ENCODE measurements at regions not wholly inside any gene's neighbourhood (a gene's known extent, or its start where the extent isn't known, plus 50 kb on each side); places are given as distances from the start of the nearest gene placed in this dataset.

- no peaks in the 10 kb centered on the region for H3K27me3 ChIP-seq (ENCODE audit: insufficient read depth, low read depth)
- H3K36me3 ChIP-seq (ENCODE audit: low read depth) = no peaks in the 10 kb centered on the region
- H2AFZ ChIP-seq = no peak overlapping the region
- POLR2A ChIA-PET (ENCODE audit: unreplicated experiment) = no interaction called here
- CTCF ChIA-PET = no interaction called here
- H3K4me2 ChIP-seq = no peak overlapping the region
- intact Hi-C loops (cut with micrococcal nuclease; ENCODE audit: unreplicated experiment) = no loop called here
- no peak for TF ChIP-seq CTCF (conservative IDR thresholded peaks at IDR 0.05)
- no TSS peak for BruUV-seq (replicated peaks)
- H4K20me1 ChIP-seq (ENCODE audit: insufficient read depth) = no peaks in the 10 kb centered on the region
- no peak overlapping the region for H3K4me3 ChIP-seq
- H3K27ac ChIP-seq = no peak overlapping the region
- H3K79me2 ChIP-seq (ENCODE audit: low read depth) = no peaks in the 10 kb centered on the region
- no peaks in the 10 kb centered on the region for H3K4me1 ChIP-seq (replicated peaks; ENCODE audit: insufficient read depth)
- H3F3A ChIP-seq (ENCODE audit: insufficient read depth, low read depth) = no peaks in the 10 kb centered on the region
- H3K9me3 ChIP-seq (ENCODE audit: insufficient read depth, low read depth) = no peaks in the 10 kb centered on the region
- DNase-seq = no peak
- no peaks in the 10 kb centered on the region for H3K9me2 ChIP-seq (ENCODE audit: insufficient read depth)
Observed at GRCh38 chr4:13928214-13928613, 300.7 kb upstream of the BOD1L1 start.

- H3K79me2 ChIP-seq (ENCODE audit: low read depth) = no peaks in the 10 kb centered on the region
- H3F3A ChIP-seq (ENCODE audit: insufficient read depth, low read depth) = no peaks in the 10 kb centered on the region
- POLR2A ChIA-PET (ENCODE audit: unreplicated experiment) = no interaction called here
- no peaks in the 10 kb centered on the region for H3K9me2 ChIP-seq (ENCODE audit: insufficient read depth)
- H3K27me3 ChIP-seq (ENCODE audit: insufficient read depth, low read depth) = no peaks in the 10 kb centered on the region
- CTCF ChIA-PET = no interaction called here
- H2AFZ ChIP-seq = no peak overlapping the region
- intact Hi-C loops (cut with micrococcal nuclease; ENCODE audit: unreplicated experiment) = no loop called here
- no peaks in the 10 kb centered on the region for H3K4me1 ChIP-seq (replicated peaks; ENCODE audit: insufficient read depth)
- H3K9me3 ChIP-seq (ENCODE audit: insufficient read depth, low read depth) = no peaks in the 10 kb centered on the region
- H3K4me2 ChIP-seq = no peak overlapping the region
- TF ChIP-seq CTCF (conservative IDR thresholded peaks at IDR 0.05) (no peak), EZH2 (IDR thresholded peaks at IDR 0.05; ENCODE audit: low read depth) (no peak)
- no peaks in the 10 kb centered on the region for H4K20me1 ChIP-seq (ENCODE audit: insufficient read depth)
- no peak for DNase-seq
- no peak overlapping the region for H3K27ac ChIP-seq
- BruUV-seq (replicated peaks) = no TSS peak
- no peak overlapping the region for H3K4me3 ChIP-seq
- no peaks in the 10 kb centered on the region for H3K36me3 ChIP-seq (ENCODE audit: low read depth)
Observed at GRCh38 chr4:13930155-13930554, 302.6 kb upstream of the BOD1L1 start.

- no peak overlapping the region for H3K4me3 ChIP-seq
- H3K9me3 ChIP-seq (ENCODE audit: insufficient read depth, low read depth) = no peaks in the 10 kb centered on the region
- no peak overlapping the region for H3K27ac ChIP-seq
- H3K4me2 ChIP-seq = no peak overlapping the region
- DNase-seq = no peak
- CTCF ChIA-PET = no interaction called here
- H3K27me3 ChIP-seq (ENCODE audit: insufficient read depth, low read depth) = no peaks in the 10 kb centered on the region
- H3F3A ChIP-seq (ENCODE audit: insufficient read depth, low read depth) = no peaks in the 10 kb centered on the region
- no TSS peak for BruUV-seq (replicated peaks)
- H3K36me3 ChIP-seq (ENCODE audit: low read depth) = no peaks in the 10 kb centered on the region
- POLR2A ChIA-PET (ENCODE audit: unreplicated experiment) = no interaction called here
- H3K9me2 ChIP-seq (ENCODE audit: insufficient read depth) = no peaks in the 10 kb centered on the region
- no peaks in the 10 kb centered on the region for H3K79me2 ChIP-seq (ENCODE audit: low read depth)
- no peaks in the 10 kb centered on the region for H3K4me1 ChIP-seq (replicated peaks; ENCODE audit: insufficient read depth)
- TF ChIP-seq EZH2 (IDR thresholded peaks at IDR 0.05; ENCODE audit: low read depth) (no peak), CTCF (conservative IDR thresholded peaks at IDR 0.05) (no peak)
- no peak overlapping the region for H2AFZ ChIP-seq
- H4K20me1 ChIP-seq (ENCODE audit: insufficient read depth) = no peaks in the 10 kb centered on the region
- intact Hi-C loops (cut with micrococcal nuclease; ENCODE audit: unreplicated experiment) = no loop called here
Observed at GRCh38 chr4:13933191-13933590, 305.7 kb upstream of the BOD1L1 start.
